Chondrocyte (in vitro differentiated cells): ENCODE measurements at regions not wholly inside any gene's neighbourhood (a gene's known extent, or its start where the extent isn't known, plus 50 kb on each side); places are given as distances from the start of the nearest gene placed in this dataset. TPM values are rescaled to one million over a fixed set of nuclear protein-coding genes. Genes with fewer than 3 reads are reported as not detected.
"Not testable (repeated sequence)": the region's sequence is repeated elsewhere in the genome, so short reads cannot be mapped to it uniquely, and the experiment has no call there.

Source experiments
- DNase-seq: peaks from one replicate; pipeline ENCODE4 v3.0.0; 2021; ENCODE audit warnings: mixed read lengths, low spot score
- H3K27ac Mint-ChIP-seq: one replicate; pipeline ENCODE4 v1.8.0; 2021; ENCODE audit warnings: mild to moderate bottlenecking, moderate library complexity, mixed read lengths; ENCODE audit not compliant: unreplicated experiment
- H3K27me3 Mint-ChIP-seq: 2 replicates; pipeline ENCODE4 v1.8.0; 2021; ENCODE audit warnings: low read depth, mixed read lengths
- H3K36me3 Mint-ChIP-seq: 2 replicates; pipeline ENCODE4 v1.8.0; 2021; ENCODE audit warnings: low read depth, mixed read lengths
- H3K4me1 Mint-ChIP-seq: 2 replicates; pipeline ENCODE4 v1.8.0; 2021; ENCODE audit warnings: low read depth, mild to moderate bottlenecking, mixed read lengths
- H3K4me3 Mint-ChIP-seq: one replicate; pipeline ENCODE4 v1.8.0; 2021; ENCODE audit warnings: mild to moderate bottlenecking, moderate library complexity, mixed read lengths; ENCODE audit not compliant: unreplicated experiment
- H3K9me3 Mint-ChIP-seq: 2 replicates; pipeline ENCODE4 v1.8.0; 2021; ENCODE audit warnings: low read depth, mixed read lengths
- microRNA-seq: library from miRNA; unstranded; fragments of <30 nt; microRNA quantifications from one replicate; pipeline ENCODE4 v1.2.0, GENCODE V29; 2020; ENCODE audit warnings: borderline number of aligned reads

GRCh38 chr15:22282794-22283533 is 175.7 kb upstream of the GOLGA6L22 start:
- not testable (repeated sequence) for H3K27me3 Mint-ChIP-seq, DNase-seq, H3K36me3 Mint-ChIP-seq, H3K4me3 Mint-ChIP-seq, H3K27ac Mint-ChIP-seq, H3K4me1 Mint-ChIP-seq
- H3K9me3 Mint-ChIP-seq = peaks cover 32% of the 10 kb centered on the region

- not testable (repeated sequence) for H3K27me3 Mint-ChIP-seq, H3K36me3 Mint-ChIP-seq, H3K4me1 Mint-ChIP-seq, H3K27ac Mint-ChIP-seq, H3K4me3 Mint-ChIP-seq, DNase-seq
- peaks cover 37% of the 10 kb centered on the region for H3K9me3 Mint-ChIP-seq
Observed at GRCh38 chr15:22284795-22285420, 173.8 kb upstream of the GOLGA6L22 start.

- DNase-seq, H3K27me3 Mint-ChIP-seq, H3K27ac Mint-ChIP-seq, H3K36me3 Mint-ChIP-seq, H3K4me1 Mint-ChIP-seq, H3K4me3 Mint-ChIP-seq: not testable (repeated sequence)
- H3K9me3 Mint-ChIP-seq = peaks cover 20% of the 10 kb centered on the region
Observed at GRCh38 chr15:22291054-22291453, 167.6 kb upstream of the GOLGA6L22 start.

- H3K4me3 Mint-ChIP-seq, H3K36me3 Mint-ChIP-seq, H3K27ac Mint-ChIP-seq, DNase-seq, H3K4me1 Mint-ChIP-seq, H3K27me3 Mint-ChIP-seq: not testable (repeated sequence)
- H3K9me3 Mint-ChIP-seq = peaks cover 27% of the 10 kb centered on the region
Observed at GRCh38 chr15:22303112-22303511, 155.6 kb upstream of the GOLGA6L22 start.

Small RNA genes lying in the stretch of these regions (microRNA-seq; reads per million reads assigned to microRNA genes)
- gene MIR1268A = not detected
